SK-N-SH (cell line): ENCODE measurements at regions not wholly inside any gene's neighbourhood (a gene's known extent, or its start where the extent isn't known, plus 50 kb on each side); places are given as distances from the start of the nearest gene placed in this dataset.

Source experiments
- CTCF ChIA-PET: fragments of 300-600, 350-600 bp; formaldehyde crosslinking; extraction: SDS; loops from one replicate; lab custom pipeline; 2021; lab: Yijun Ruan, JAX
- POLR2A ChIA-PET: fragments of 350-600 bp; sonication (Branson Sonifier 250); formaldehyde crosslinking; extraction: SDS; loops from one replicate; lab custom pipeline; 2020; ENCODE audit warnings: antibody characterized with exemption, inconsistent platforms; lab: Yijun Ruan, JAX
- DNase-seq: peaks from one replicate; pipeline ENCODE4 v3.0.0; 2012
- H2AFZ ChIP-seq: fragments of 200-600 bp; sonication (generic); 2 replicates; pipeline ENCODE4 v1.8.1; 2016; ENCODE audit warnings: antibody characterized with exemption, mild to moderate bottlenecking, low read depth
- H3F3A ChIP-seq: fragments of 200-600 bp; sonication (generic); replicated peaks from 2 replicates; pipeline ENCODE3; 2016; ENCODE audit warnings: antibody characterized with exemption, mild to moderate bottlenecking; ENCODE audit not compliant: insufficient read depth
- H3K27ac ChIP-seq, 2 experiments: fragments of 200-500 bp in 1 of 2; fragments of 200-600 bp in 1 of 2; sonication (Bioruptor generic) in 1 of 2; sonication (generic), shearing (Covaris generic) in 1 of 2; 2 replicates each; pipeline versions ENCODE4 v1.5.1 to v1.6.1; 2014 to 2016; ENCODE audit warnings: low read depth in 2 of 2, inconsistent platforms in 1 of 2, low read length in 1 of 2, mild to moderate bottlenecking in 1 of 2, mixed read lengths in 1 of 2
- H3K27me3 ChIP-seq: fragments of 200-600 bp; sonication (generic), shearing (Covaris generic); 2 replicates; pipeline ENCODE4 v1.6.1; 2016; ENCODE audit warnings: mixed run types; ENCODE audit not compliant: insufficient read depth
- H3K36me3 ChIP-seq, 2 experiments: fragments of 200-500 bp in 1 of 2; fragments of 200-600 bp in 1 of 2; sonication (Bioruptor generic) in 1 of 2; sonication (generic) in 1 of 2; replicated peaks in 1 of 2; 2 replicates each; pipeline versions ENCODE3 to v1.5.1; 2014 to 2016; ENCODE audit warnings: low read length in 1 of 2, mild to moderate bottlenecking in 1 of 2; ENCODE audit not compliant: insufficient read depth in 2 of 2, control insufficient read depth in 1 of 2
- H3K4me1 ChIP-seq, 2 experiments: fragments of 200-500 bp in 1 of 2; fragments of 200-600 bp in 1 of 2; sonication (Bioruptor generic) in 1 of 2; sonication (generic), shearing (Covaris generic) in 1 of 2; 2 replicates each; pipeline versions ENCODE4 v1.5.1 to v1.6.1; 2014 to 2016; ENCODE audit warnings: low read depth in 1 of 2, low read length in 1 of 2, mixed run types in 1 of 2; ENCODE audit not compliant: insufficient read depth in 2 of 2, control insufficient read depth in 1 of 2
- H3K4me2 ChIP-seq: fragments of 200-600 bp; sonication (generic), shearing (Covaris generic); 2 replicates; pipeline ENCODE4 v1.6.1; 2017; ENCODE audit warnings: mixed run types
- H3K4me3 ChIP-seq, 2 experiments: fragments of 200-500 bp in 1 of 2; fragments of 200-600 bp in 1 of 2; sonication (Bioruptor generic) in 1 of 2; sonication (generic), shearing (Covaris generic) in 1 of 2; 2 replicates each; pipeline versions ENCODE4 v1.5.1 to v1.8.1; 2014 to 2016; ENCODE audit warnings: low read depth in 2 of 2, inconsistent platforms in 1 of 2, low read length in 1 of 2, mild to moderate bottlenecking in 1 of 2, mixed read lengths in 1 of 2, moderate library complexity in 1 of 2
- H3K79me2 ChIP-seq: fragments of 200-600 bp; sonication (generic); 2 replicates; pipeline ENCODE4 v1.8.1; 2017; ENCODE audit warnings: mild to moderate bottlenecking; ENCODE audit not compliant: insufficient read depth
- H3K9ac ChIP-seq: fragments of 200-600 bp; sonication (generic); 2 replicates; pipeline ENCODE4 v1.6.1; 2017; ENCODE audit warnings: mixed run types
- H3K9me2 ChIP-seq: fragments of 200-600 bp; sonication (generic); 2 replicates; pipeline ENCODE4 v1.6.1; 2017; ENCODE audit warnings: mixed run types
- H3K9me3 ChIP-seq: fragments of 200-600 bp; sonication (generic); 2 replicates; pipeline ENCODE4 v1.6.1; 2017; ENCODE audit warnings: mixed run types, mild to moderate bottlenecking, moderate library complexity
- H4K20me1 ChIP-seq: fragments of 200-600 bp; sonication (generic); 2 replicates; pipeline ENCODE4 v1.6.1; 2017; ENCODE audit warnings: mild to moderate bottlenecking, mixed run types; ENCODE audit not compliant: insufficient read depth
- EZH2phosphoT487 ChIP-seq: fragments of 200-600 bp; sonication (generic); IDR thresholded peaks from 2 replicates; pipeline ENCODE4 v1.6.1; 2017; ENCODE audit warnings: low read depth, mixed run types, mild to moderate bottlenecking, antibody characterized with exemption, moderate library complexity, borderline replicate concordance
- FOSL2 ChIP-seq: IDR thresholded peaks from 2 replicates; pipeline ENCODE4 v1.4.0; 2012; ENCODE audit warnings: low read depth, mild to moderate bottlenecking, moderate library complexity, borderline replicate concordance
- JUND ChIP-seq: IDR thresholded peaks from 2 replicates; pipeline ENCODE4 v1.4.0; 2012
- MEF2A ChIP-seq: IDR thresholded peaks from 2 replicates; pipeline ENCODE4 v1.4.0; 2012; ENCODE audit warnings: low read depth, borderline replicate concordance
- MXI1 ChIP-seq: IDR thresholded peaks from 2 replicates; pipeline ENCODE4 v1.6.1; 2012; ENCODE audit warnings: mild to moderate bottlenecking, low read depth, low read length, improper control_type of control experiment
- NRF1 ChIP-seq: IDR thresholded peaks from 2 replicates; pipeline ENCODE4 v1.6.1; 2012; ENCODE audit warnings: low read depth, mild to moderate bottlenecking, low read length
- POLR2AphosphoS5 ChIP-seq: IDR thresholded peaks from 2 replicates; pipeline ENCODE4 v1.6.1; 2012; ENCODE audit warnings: low read depth, low read length
- RAD21 ChIP-seq: IDR thresholded peaks from 2 replicates; pipeline ENCODE4 v1.6.1; 2012; ENCODE audit warnings: mild to moderate bottlenecking, low read length
- REST ChIP-seq: IDR thresholded peaks from 2 replicates; pipeline ENCODE4 v1.6.1; 2012; ENCODE audit warnings: mild to moderate bottlenecking, low read depth, low read length, moderate library complexity
- RXRA ChIP-seq: IDR thresholded peaks from 2 replicates; pipeline ENCODE4 v1.4.0; 2012; ENCODE audit warnings: low read depth, mild to moderate bottlenecking, borderline replicate concordance
- SIN3A ChIP-seq: IDR thresholded peaks from 2 replicates; pipeline ENCODE4 v1.6.1; 2012; ENCODE audit warnings: low read depth, mild to moderate bottlenecking, low read length, moderate library complexity, borderline replicate concordance
- TAF1 ChIP-seq: IDR thresholded peaks from 2 replicates; pipeline ENCODE4 v1.6.1; 2012; ENCODE audit warnings: low read depth, mild to moderate bottlenecking, low read length, moderate library complexity, borderline replicate concordance
- TCF12 ChIP-seq: IDR thresholded peaks from 2 replicates; pipeline ENCODE4 v1.4.0; 2012
- YY1 ChIP-seq: IDR thresholded peaks from 2 replicates; pipeline ENCODE4 v1.4.0; 2012; ENCODE audit warnings: low read depth, mild to moderate bottlenecking
- WGBS: methylation state at CpG from one replicate; pipeline ENCODE4 v1.1.6; 2017; ENCODE audit warnings: low lambda C conversion rate; 5-methylcytosine and 5-hydroxymethylcytosine counted together
- TF ChIP-seq, protein P1 (sequence below): fragments of 150-350 bp; IDR thresholded peaks from 2 replicates; pipeline ENCODE4 v1.6.1; 2017; ENCODE audit warnings: antibody characterized with exemption, low read length, low read depth, borderline replicate concordance
- TF ChIP-seq, protein P2 (sequence below): IDR thresholded peaks from 2 replicates; pipeline ENCODE4 v1.4.0; 2012; ENCODE audit warnings: low read depth, borderline replicate concordance
- TF ChIP-seq, protein P3 (sequence below): fragments of 200-600 bp; sonication (generic); IDR thresholded peaks from 2 replicates; pipeline ENCODE4 v1.6.1; 2017; ENCODE audit warnings: antibody characterized with exemption, mild to moderate bottlenecking, moderate library complexity
- TF ChIP-seq, protein P4 (sequence below): IDR thresholded peaks from 2 replicates; pipeline ENCODE4; 2012

GRCh38 chr6:4719491-4719890 lies 56.7 kb upstream of the CDYL start:
- H3K4me2 ChIP-seq = no peak overlapping the region
- H3K4me1 ChIP-seq = no peaks in the 10 kb centered on the region; a peak in 1 of 4 replicates
- no peak overlapping the region for H3K27ac ChIP-seq
- H2AFZ ChIP-seq = no peak overlapping the region
- WGBS = 11% methylated on average over 1 of the region's 1 CpG
- ChIA-PET CTCF (no interaction called here), POLR2A (no interaction called here)
- DNase-seq = no peak
- no peak overlapping the region for H3K4me3 ChIP-seq
- H3K27me3 ChIP-seq = peaks cover 4% of the 10 kb centered on the region; the same call in 1 of the 2 replicates
- no peaks in the 10 kb centered on the region for H3K9me3 ChIP-seq
- H3K36me3 ChIP-seq = no peaks in the 10 kb centered on the region
- H3K79me2 ChIP-seq = no peaks in the 10 kb centered on the region
- H4K20me1 ChIP-seq = no peaks in the 10 kb centered on the region
- H3K9ac ChIP-seq = no peak overlapping the region
- no peaks in the 10 kb centered on the region for H3F3A ChIP-seq
- TF ChIP-seq, protein P1, sequence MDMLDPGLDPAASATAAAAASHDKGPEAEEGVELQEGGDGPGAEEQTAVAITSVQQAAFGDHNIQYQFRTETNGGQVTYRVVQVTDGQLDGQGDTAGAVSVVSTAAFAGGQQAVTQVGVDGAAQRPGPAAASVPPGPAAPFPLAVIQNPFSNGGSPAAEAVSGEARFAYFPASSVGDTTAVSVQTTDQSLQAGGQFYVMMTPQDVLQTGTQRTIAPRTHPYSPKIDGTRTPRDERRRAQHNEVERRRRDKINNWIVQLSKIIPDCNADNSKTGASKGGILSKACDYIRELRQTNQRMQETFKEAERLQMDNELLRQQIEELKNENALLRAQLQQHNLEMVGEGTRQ = no peak
- TF ChIP-seq MXI1 (no peak), TCF12 (no peak), JUND (no peak), REST (no peak), MEF2A (no peak), TAF1 (no peak), SIN3A (no peak), NRF1 (no peak), RAD21 (no peak)
- TF ChIP-seq, protein P2, sequence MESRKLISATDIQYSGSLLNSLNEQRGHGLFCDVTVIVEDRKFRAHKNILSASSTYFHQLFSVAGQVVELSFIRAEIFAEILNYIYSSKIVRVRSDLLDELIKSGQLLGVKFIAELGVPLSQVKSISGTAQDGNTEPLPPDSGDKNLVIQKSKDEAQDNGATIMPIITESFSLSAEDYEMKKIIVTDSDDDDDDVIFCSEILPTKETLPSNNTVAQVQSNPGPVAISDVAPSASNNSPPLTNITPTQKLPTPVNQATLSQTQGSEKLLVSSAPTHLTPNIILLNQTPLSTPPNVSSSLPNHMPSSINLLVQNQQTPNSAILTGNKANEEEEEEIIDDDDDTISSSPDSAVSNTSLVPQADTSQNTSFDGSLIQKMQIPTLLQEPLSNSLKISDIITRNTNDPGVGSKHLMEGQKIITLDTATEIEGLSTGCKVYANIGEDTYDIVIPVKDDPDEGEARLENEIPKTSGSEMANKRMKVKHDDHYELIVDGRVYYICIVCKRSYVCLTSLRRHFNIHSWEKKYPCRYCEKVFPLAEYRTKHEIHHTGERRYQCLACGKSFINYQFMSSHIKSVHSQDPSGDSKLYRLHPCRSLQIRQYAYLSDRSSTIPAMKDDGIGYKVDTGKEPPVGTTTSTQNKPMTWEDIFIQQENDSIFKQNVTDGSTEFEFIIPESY = no peak
- H3K9me2 ChIP-seq = no peaks in the 10 kb centered on the region

GRCh38 chr6:4717856-4718255 lies 58.3 kb upstream of the CDYL start:
- no peaks in the 10 kb centered on the region for H3K36me3 ChIP-seq
- H3K27me3 ChIP-seq = peaks cover 4% of the 10 kb centered on the region; the same call in 1 of the 2 replicates
- H3K79me2 ChIP-seq = no peaks in the 10 kb centered on the region
- CTCF ChIA-PET = no interaction called here
- H3K9me3 ChIP-seq = no peaks in the 10 kb centered on the region
- H3K4me2 ChIP-seq = no peak overlapping the region
- no peak for DNase-seq
- WGBS = 36% methylated on average over 3 of the region's 3 CpGs
- no peaks in the 10 kb centered on the region for H3F3A ChIP-seq
- POLR2A ChIA-PET = no interaction called here
- H3K9me2 ChIP-seq = no peaks in the 10 kb centered on the region
- no peak overlapping the region for H2AFZ ChIP-seq
- H3K9ac ChIP-seq = no peak overlapping the region
- no peaks in the 10 kb centered on the region for H3K4me1 ChIP-seq
- no peaks in the 10 kb centered on the region for H4K20me1 ChIP-seq
- H3K4me3 ChIP-seq = no peak overlapping the region
- no peak overlapping the region for H3K27ac ChIP-seq
- TF ChIP-seq, protein P3, sequence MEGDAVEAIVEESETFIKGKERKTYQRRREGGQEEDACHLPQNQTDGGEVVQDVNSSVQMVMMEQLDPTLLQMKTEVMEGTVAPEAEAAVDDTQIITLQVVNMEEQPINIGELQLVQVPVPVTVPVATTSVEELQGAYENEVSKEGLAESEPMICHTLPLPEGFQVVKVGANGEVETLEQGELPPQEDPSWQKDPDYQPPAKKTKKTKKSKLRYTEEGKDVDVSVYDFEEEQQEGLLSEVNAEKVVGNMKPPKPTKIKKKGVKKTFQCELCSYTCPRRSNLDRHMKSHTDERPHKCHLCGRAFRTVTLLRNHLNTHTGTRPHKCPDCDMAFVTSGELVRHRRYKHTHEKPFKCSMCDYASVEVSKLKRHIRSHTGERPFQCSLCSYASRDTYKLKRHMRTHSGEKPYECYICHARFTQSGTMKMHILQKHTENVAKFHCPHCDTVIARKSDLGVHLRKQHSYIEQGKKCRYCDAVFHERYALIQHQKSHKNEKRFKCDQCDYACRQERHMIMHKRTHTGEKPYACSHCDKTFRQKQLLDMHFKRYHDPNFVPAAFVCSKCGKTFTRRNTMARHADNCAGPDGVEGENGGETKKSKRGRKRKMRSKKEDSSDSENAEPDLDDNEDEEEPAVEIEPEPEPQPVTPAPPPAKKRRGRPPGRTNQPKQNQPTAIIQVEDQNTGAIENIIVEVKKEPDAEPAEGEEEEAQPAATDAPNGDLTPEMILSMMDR = no peak
- TF ChIP-seq JUND = no peak
- no peak for TF ChIP-seq RXRA
- no peak for TF ChIP-seq MEF2A
- TF ChIP-seq RAD21 = no peak
- TF ChIP-seq TCF12 = no peak
- no peak for TF ChIP-seq FOSL2
- no peak for TF ChIP-seq YY1
- TF ChIP-seq POLR2AphosphoS5 = no peak
- no peak for TF ChIP-seq EZH2phosphoT487
- TF ChIP-seq, protein P4, sequence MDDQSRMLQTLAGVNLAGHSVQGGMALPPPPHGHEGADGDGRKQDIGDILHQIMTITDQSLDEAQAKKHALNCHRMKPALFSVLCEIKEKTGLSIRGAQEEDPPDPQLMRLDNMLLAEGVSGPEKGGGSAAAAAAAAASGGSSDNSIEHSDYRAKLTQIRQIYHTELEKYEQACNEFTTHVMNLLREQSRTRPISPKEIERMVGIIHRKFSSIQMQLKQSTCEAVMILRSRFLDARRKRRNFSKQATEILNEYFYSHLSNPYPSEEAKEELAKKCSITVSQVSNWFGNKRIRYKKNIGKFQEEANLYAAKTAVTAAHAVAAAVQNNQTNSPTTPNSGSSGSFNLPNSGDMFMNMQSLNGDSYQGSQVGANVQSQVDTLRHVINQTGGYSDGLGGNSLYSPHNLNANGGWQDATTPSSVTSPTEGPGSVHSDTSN = no peak
